ENCODE measurements at regions not wholly inside any gene's neighbourhood (a gene's known extent, or its start where the extent isn't known, plus 50 kb on each side); places are given as distances from the start of the nearest gene placed in this dataset.

- H4K8ac ChIP-seq (replicated peaks; ENCODE audit: insufficient read length, low read depth, low read length) = no peak overlapping the region
- no peak overlapping the region for H3K4ac ChIP-seq (ENCODE audit: low read depth, low read length)
- H2AFZ ChIP-seq (ENCODE audit: low read length) = no peak overlapping the region
- no peaks in the 10 kb centered on the region for H3K23me2 ChIP-seq (ENCODE audit: insufficient read length, low read depth, low read length, poor library complexity, severe bottlenecking)
- H3K14ac ChIP-seq (ENCODE audit: insufficient read depth, low read length) = no peak overlapping the region
- H3K4me1 ChIP-seq (ENCODE audit: insufficient read depth, low read length) = no peaks in the 10 kb centered on the region
- H4K20me1 ChIP-seq (ENCODE audit: control insufficient read depth, insufficient read depth, insufficient read length) = no peaks in the 10 kb centered on the region
- H3K9me3 ChIP-seq (ENCODE audit: control insufficient read depth, low read depth, low read length) = no peaks in the 10 kb centered on the region
- no peaks in the 10 kb centered on the region for H3K79me2 ChIP-seq (ENCODE audit: insufficient read depth, low read length)
- H3K23ac ChIP-seq (ENCODE audit: insufficient read length, low read depth, low read length) = no peak overlapping the region
- H3K56ac ChIP-seq (ENCODE audit: insufficient read length, low read depth, low read length) = no peak overlapping the region
- H2AK5ac ChIP-seq (ENCODE audit: insufficient read length, low read length) = no peak overlapping the region
- H3K27me3 ChIP-seq (ENCODE audit: insufficient read depth, low read length) = no peaks in the 10 kb centered on the region
- no peak overlapping the region for H2BK5ac ChIP-seq (ENCODE audit: insufficient read length, low read length)
- no peak overlapping the region for H2BK15ac ChIP-seq (ENCODE audit: low read depth, low read length)
- no peak for DNase-seq
- Mint-ChIP-seq H3K4me1 (no peaks in the 10 kb centered on the region), H3K27ac (no peak overlapping the region), H3K36me3 (ENCODE audit: insufficient read depth in 1 of 3, low read depth in 3 of 3) (no peaks in the 10 kb centered on the region), H3K9me3 (no peaks in the 10 kb centered on the region; a peak in 1 of 5 replicates), H3K4me3 (no peak overlapping the region), H3K27me3 (ENCODE audit: low read depth) (no peaks in the 10 kb centered on the region)
- H3K18ac ChIP-seq (ENCODE audit: insufficient read length, low read depth, low read length) = no peak overlapping the region
- TF ChIP-seq CTCF (conservative IDR thresholded peaks at IDR 0.05) = no peak
- H4K91ac ChIP-seq (ENCODE audit: insufficient read length, low read depth, low read length) = no peak overlapping the region
- no peak overlapping the region for H4K5ac ChIP-seq (ENCODE audit: insufficient read length, low read depth, low read length)
- no peak overlapping the region for H2BK20ac ChIP-seq (ENCODE audit: low read depth, low read length, poor library complexity, severe bottlenecking)
- WGBS (ENCODE audit: extremely low coverage, insufficient read length, low lambda C conversion rate) = no CpG with 5 or more reads among the region's 2 CpGs
- H3K79me1 ChIP-seq (ENCODE audit: insufficient read depth, low read depth, low read length, poor library complexity, severe bottlenecking) = no peaks in the 10 kb centered on the region
- H2BK120ac ChIP-seq (ENCODE audit: low read depth, low read length, poor library complexity, severe bottlenecking) = no peak overlapping the region
- H3K9ac ChIP-seq (ENCODE audit: extremely low read depth, insufficient read length, low read length) = no peak overlapping the region
- H3T11ph ChIP-seq (ENCODE audit: low read length) = no peak overlapping the region
- no peak overlapping the region for H3K4me2 ChIP-seq (ENCODE audit: insufficient read depth, insufficient read length, low read length)
- no peak overlapping the region for H2BK12ac ChIP-seq (ENCODE audit: insufficient read length, low read depth, low read length)
- no peak overlapping the region for H3K27ac ChIP-seq (ENCODE audit: insufficient read length, low read depth, low read length)
These were observed 1359.7 kb downstream of the FAM181B start for GRCh38 chr11:81373986-81374385.

All from H9 (cell line).